GM12873 (cell line): ENCODE measurements at regions not wholly inside any gene's neighbourhood (a gene's known extent, or its start where the extent isn't known, plus 50 kb on each side); places are given as distances from the start of the nearest gene placed in this dataset.

Experiments used
- TF ChIP-seq, protein P1 (sequence below): IDR thresholded peaks from 2 replicates; pipeline ENCODE4 v1.5.1; 2012; ENCODE audit warnings: low read depth, mild to moderate bottlenecking, moderate library complexity, low read length, control low read depth; ENCODE audit not compliant: insufficient read depth; ENCODE audit errors: missing control alignments

DNA sequence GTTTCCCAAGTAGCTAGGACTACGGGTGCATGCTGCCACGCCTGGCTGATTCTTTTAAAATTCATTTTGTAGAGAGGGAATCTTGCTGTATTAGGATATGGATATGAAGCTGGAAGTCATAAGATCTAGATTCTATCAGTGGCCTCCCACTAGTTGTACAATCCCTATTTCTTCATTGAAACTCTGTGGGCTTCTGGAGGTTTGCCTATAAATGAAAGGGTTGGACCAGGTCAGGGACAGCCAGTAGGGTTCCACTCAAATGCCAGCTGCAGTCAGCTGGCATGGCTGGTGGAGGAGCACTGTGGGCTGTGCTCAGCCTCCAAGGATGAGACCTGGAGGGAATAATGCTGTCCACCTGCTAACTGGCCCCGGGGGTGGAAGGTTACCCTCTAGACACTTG, 110.2 kb upstream of the GJB6 start:
- TF ChIP-seq, protein P1, sequence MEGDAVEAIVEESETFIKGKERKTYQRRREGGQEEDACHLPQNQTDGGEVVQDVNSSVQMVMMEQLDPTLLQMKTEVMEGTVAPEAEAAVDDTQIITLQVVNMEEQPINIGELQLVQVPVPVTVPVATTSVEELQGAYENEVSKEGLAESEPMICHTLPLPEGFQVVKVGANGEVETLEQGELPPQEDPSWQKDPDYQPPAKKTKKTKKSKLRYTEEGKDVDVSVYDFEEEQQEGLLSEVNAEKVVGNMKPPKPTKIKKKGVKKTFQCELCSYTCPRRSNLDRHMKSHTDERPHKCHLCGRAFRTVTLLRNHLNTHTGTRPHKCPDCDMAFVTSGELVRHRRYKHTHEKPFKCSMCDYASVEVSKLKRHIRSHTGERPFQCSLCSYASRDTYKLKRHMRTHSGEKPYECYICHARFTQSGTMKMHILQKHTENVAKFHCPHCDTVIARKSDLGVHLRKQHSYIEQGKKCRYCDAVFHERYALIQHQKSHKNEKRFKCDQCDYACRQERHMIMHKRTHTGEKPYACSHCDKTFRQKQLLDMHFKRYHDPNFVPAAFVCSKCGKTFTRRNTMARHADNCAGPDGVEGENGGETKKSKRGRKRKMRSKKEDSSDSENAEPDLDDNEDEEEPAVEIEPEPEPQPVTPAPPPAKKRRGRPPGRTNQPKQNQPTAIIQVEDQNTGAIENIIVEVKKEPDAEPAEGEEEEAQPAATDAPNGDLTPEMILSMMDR: no peak

DNA sequence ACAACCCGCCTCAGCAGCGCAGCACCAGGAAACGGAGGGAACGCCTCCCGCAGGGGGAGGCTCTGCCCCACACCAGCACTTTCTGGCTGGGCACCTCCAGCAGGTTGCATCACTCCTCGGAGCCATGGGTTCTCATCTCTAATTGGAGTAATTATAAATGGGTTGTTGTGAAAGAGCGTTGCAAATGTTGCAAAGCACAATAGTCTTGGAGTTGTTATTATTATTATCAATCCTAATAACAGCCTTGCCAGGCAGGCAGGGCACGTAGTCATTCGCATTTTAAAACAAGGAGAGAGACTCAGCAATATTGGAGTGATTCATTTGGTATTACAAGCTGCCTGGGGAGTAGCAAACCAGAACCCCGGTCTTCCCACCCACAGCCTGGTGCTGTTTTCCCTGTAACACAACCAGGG, 108.6 kb upstream of the GJB6 start:
- TF ChIP-seq, protein P1: no peak

GRCh38 chr13:20340136-20340758, 108.1 kb upstream of the GJB6 start:
- TF ChIP-seq, protein P1: no peak

DNA sequence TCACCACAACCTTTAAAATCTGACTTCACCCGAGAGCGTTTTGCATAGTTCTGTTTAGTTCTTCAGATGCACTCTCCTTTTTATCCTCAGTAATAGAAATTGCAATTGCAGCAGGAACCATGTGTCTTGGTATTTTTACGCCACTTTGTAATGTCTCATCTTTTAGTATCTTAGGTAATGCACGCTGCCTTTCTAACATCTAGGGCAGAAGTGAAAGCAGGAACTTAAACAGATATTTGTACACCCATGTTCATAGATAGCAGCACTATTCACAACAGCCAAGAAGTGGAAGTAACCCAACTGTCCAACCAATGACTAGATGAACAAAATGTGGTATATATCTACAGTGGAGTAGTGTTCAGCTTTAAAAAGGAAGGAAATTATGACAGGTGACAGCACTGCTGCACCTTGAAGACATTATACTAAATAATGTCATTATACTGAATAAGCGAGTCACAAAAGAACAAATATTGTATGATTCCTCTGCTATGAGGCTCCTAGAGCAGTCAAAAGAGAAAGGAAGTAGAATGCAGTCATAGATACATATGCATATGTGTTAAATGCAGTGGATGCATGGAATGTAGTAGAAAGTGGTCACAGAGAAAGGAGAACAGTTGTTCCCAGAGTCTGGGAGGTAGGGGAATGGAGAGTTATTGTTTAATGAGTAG, 105.9 kb upstream of the GJB6 start:
- TF ChIP-seq, protein P1: no peak

- TF ChIP-seq, protein P1: no peak
These were observed 104.6 kb upstream of the GJB6 start for GRCh38 chr13:20336761-20337160.

DNA sequence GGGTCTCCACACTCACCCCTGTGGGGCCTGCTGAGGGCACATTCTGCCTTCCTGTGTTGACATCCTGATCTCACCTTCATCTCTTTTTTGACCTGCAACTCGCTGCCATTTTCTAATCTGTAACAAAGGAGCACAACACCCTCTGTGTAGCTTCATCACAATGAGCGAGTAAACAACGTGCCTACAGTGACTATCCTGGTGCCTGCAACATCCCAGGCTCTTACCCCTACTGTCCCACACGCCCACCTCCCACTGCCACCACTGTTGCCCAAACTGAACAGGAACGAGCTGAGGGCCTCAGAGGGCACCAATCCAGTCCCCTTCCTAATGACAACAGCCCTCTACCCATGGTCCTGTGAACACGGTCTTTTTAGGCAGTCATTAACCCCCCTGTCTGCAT, 102.2 kb upstream of the GJB6 start:
- TF ChIP-seq, protein P1: no peak

GRCh38 chr13:20332361-20333096, 100.4 kb upstream of the GJB6 start:
- TF ChIP-seq, protein P1: no peak
